Osteocyte (in vitro differentiated cells): ENCODE measurements at regions not wholly inside any gene's neighbourhood (a gene's known extent, or its start where the extent isn't known, plus 50 kb on each side); places are given as distances from the start of the nearest gene placed in this dataset.
"Not testable (repeated sequence)": the region's sequence is repeated elsewhere in the genome, so short reads cannot be mapped to it uniquely, and the experiment has no call there.

Experiments used
- DNase-seq: peaks from one replicate; pipeline ENCODE4 v3.0.0; 2021; ENCODE audit warnings: mixed read lengths; ENCODE audit not compliant: unreplicated experiment; ENCODE audit errors: extremely low spot score
- H3K27ac Mint-ChIP-seq: one replicate; pipeline ENCODE4 v1.8.0; 2021; ENCODE audit warnings: mild to moderate bottlenecking, mixed read lengths; ENCODE audit not compliant: unreplicated experiment
- H3K27me3 Mint-ChIP-seq: one replicate; pipeline ENCODE4 v1.8.0; 2021; ENCODE audit warnings: mixed read lengths; ENCODE audit not compliant: unreplicated experiment
- H3K36me3 Mint-ChIP-seq: one replicate; pipeline ENCODE4 v1.8.0; 2021; ENCODE audit warnings: mixed read lengths; ENCODE audit not compliant: unreplicated experiment
- H3K4me1 Mint-ChIP-seq: one replicate; pipeline ENCODE4 v1.8.0; 2021; ENCODE audit warnings: mixed read lengths; ENCODE audit not compliant: unreplicated experiment
- H3K4me3 Mint-ChIP-seq: one replicate; pipeline ENCODE4 v1.8.0; 2021; ENCODE audit warnings: mild to moderate bottlenecking, moderate library complexity, mixed read lengths; ENCODE audit not compliant: unreplicated experiment
- H3K9me3 Mint-ChIP-seq: one replicate; pipeline ENCODE4 v1.8.0; 2021; ENCODE audit warnings: mixed read lengths; ENCODE audit not compliant: unreplicated experiment
- TF ChIP-seq, protein P1 (sequence below): fragments of 200-600 bp; sonication (generic); IDR thresholded peaks from 2 replicates; pipeline ENCODE4 v1.5.0; 2021; ENCODE audit warnings: antibody characterized with exemption, mild to moderate bottlenecking, moderate library complexity

DNA sequence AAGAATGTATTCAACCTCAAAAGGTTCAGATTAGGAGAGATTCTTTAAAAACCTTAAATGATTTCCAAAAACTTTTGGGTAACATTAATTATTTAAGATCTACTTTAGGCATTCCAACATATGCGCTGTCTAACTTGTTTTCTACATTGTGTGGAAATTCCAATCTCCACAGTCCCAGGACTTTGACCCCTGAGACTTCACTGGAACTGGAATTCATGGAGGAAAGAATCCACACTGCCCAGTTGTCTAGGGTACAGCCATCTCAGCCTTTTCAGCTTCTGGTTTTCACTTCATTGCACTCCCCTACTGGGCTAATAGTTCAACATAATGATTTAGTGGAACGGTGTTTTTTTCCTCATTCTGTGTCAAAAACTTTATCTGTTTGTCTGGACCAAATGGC, 161.5 kb downstream of the IER5 start:
- no peak overlapping the region for H3K27ac Mint-ChIP-seq
- H3K9me3 Mint-ChIP-seq, result peaks cover 30% of the 10 kb centered on the region
- H3K4me3 Mint-ChIP-seq, result no peak overlapping the region
- DNase-seq, result peak; percentile 6
- peaks cover 5% of the 10 kb centered on the region for H3K27me3 Mint-ChIP-seq
- no peaks in the 10 kb centered on the region for H3K36me3 Mint-ChIP-seq
- H3K4me1 Mint-ChIP-seq, result no peaks in the 10 kb centered on the region
- TF ChIP-seq, protein P1, sequence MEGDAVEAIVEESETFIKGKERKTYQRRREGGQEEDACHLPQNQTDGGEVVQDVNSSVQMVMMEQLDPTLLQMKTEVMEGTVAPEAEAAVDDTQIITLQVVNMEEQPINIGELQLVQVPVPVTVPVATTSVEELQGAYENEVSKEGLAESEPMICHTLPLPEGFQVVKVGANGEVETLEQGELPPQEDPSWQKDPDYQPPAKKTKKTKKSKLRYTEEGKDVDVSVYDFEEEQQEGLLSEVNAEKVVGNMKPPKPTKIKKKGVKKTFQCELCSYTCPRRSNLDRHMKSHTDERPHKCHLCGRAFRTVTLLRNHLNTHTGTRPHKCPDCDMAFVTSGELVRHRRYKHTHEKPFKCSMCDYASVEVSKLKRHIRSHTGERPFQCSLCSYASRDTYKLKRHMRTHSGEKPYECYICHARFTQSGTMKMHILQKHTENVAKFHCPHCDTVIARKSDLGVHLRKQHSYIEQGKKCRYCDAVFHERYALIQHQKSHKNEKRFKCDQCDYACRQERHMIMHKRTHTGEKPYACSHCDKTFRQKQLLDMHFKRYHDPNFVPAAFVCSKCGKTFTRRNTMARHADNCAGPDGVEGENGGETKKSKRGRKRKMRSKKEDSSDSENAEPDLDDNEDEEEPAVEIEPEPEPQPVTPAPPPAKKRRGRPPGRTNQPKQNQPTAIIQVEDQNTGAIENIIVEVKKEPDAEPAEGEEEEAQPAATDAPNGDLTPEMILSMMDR, result no peak

DNA sequence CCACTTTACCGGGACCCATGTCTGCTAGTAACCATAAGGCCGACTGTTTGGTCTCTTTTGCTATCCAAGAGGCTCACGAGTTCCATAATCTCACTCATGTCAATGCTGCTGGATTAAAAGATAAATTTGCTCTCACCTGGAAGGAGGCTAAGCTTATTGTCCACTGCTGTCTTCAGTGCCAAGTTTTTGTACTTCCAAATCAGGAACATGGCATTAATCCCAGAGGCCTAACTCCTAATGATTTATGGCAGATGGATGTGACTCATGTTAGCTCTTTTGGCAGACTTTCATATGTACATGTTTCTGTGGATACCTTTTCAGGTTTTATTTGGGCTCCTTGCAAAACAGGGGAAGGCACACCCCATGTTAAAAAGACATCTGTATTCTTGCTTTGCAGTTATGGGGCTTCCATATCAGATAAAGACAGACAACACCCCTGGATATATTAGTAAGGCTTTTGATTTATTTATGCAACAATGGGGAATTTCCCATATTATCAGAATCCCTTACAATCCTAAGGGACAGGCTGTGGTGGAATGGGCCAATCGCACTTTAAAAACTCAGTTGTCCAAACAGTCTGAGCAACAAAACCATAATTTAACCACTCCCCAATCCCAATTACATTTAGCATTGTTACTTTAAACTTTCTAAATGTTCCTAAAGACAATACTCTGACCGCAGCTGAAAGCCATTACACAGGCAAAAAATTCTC, 162.7 kb downstream of the IER5 start:
- TF ChIP-seq, protein P1, result no peak
- Mint-ChIP-seq H3K27ac (no peak overlapping the region), H3K9me3 (peaks cover 23% of the 10 kb centered on the region), H3K4me3 (no peak overlapping the region), H3K4me1 (no peaks in the 10 kb centered on the region), H3K36me3 (no peaks in the 10 kb centered on the region), H3K27me3 (peaks cover 5% of the 10 kb centered on the region)
- no peak for DNase-seq

DNA sequence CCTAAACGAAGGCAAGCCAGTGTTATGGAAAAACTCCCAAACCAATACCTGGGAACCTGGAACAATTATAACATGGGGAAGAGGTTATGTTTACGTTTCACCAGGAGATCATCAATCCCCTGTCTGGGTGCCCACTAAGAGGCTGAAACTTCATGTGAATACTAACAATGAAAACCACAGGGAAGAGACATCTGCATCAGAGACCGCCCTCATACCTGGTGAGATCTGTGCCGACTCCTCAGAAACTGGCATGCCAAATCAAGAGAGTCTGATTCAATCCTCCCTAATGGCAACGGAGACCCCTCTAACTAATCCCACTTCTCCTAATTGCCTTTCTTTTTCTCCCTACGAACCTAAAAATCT, 163.2 kb downstream of the IER5 start:
- Mint-ChIP-seq H3K27ac (no peak overlapping the region), H3K36me3 (no peaks in the 10 kb centered on the region), H3K4me3 (no peak overlapping the region), H3K9me3 (peaks cover 18% of the 10 kb centered on the region), H3K4me1 (no peaks in the 10 kb centered on the region), H3K27me3 (peaks cover 5% of the 10 kb centered on the region)
- TF ChIP-seq, protein P1, result no peak
- DNase-seq, result peak; percentile 34

DNA sequence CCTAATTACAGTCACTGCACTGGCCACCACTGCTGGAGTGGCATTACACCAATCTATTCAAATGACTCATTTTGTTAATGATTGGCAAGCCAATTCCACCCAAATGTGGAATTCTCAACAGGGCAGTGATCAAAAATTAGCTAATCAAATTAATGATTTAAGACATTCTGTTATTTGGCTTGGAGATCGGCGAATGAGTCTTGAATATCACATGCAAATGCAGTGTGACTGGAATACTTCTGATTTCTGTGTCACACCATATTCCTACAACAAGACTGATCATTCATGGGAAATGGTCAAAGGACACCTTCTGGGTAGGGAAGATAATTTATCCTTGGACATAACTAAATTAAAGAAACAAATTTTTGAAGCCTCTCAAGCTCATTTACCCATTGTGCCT, 165.1 kb downstream of the IER5 start:
- not testable (repeated sequence) for H3K27ac Mint-ChIP-seq, H3K36me3 Mint-ChIP-seq, H3K4me1 Mint-ChIP-seq, DNase-seq, H3K27me3 Mint-ChIP-seq, H3K9me3 Mint-ChIP-seq, H3K4me3 Mint-ChIP-seq

DNA sequence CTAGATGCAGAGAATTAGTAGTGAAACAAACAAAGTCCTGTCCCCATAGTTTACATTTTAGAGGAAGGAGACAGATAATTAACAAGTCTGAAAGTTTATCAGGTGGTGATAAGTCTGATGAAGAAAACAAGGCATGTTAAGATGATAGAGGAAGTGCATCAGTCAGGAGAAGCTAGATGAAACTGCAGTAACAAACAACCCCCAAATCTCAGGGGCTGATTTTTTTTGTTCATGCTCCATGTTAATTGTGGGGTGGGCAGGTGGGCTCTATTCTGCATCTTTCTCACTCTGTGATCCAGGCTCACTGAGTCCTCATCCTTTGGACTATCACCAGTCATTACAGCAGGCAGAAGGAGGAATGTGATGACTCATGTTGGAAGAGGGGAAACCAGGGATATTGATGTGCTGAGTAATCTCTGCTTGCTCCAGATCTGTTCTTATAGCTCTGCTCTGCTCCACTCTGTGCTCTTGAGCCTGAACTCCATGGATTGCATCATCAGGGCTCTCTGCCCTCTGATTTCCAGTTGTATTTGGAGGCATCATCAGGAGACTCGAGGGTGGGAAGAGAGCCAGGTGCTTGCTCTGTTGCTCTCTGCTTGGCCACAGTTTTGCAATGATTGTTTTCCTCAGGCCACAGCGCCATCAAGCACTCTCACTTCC, 166.9 kb downstream of the IER5 start:
- TF ChIP-seq, protein P1, result no peak
- Mint-ChIP-seq H3K4me1 (no peaks in the 10 kb centered on the region), H3K4me3 (no peak overlapping the region), H3K9me3 (peaks cover 7% of the 10 kb centered on the region), H3K27me3 (peaks cover 5% of the 10 kb centered on the region), H3K27ac (no peak overlapping the region), H3K36me3 (no peaks in the 10 kb centered on the region)
- DNase-seq, result peak; percentile 36
